Esophagus squamous epithelium (tissue), 5 donors: ENCODE measurements at regions not wholly inside any gene's neighbourhood (a gene's known extent, or its start where the extent isn't known, plus 50 kb on each side); places are given as distances from the start of the nearest gene placed in this dataset.

ENCODE experiments used
- DNase-seq: peaks from one replicate; lab custom pipeline; 2025; lab: John Stamatoyannopoulos, UW
- H3K27ac ChIP-seq, 4 donors: fragments of 200-600 bp; sonication (generic); one replicate each; pipeline ENCODE4 v1.5.1; 2016 to 2019; ENCODE audit warnings: mild to moderate bottlenecking in 1 of 4
- H3K27me3 ChIP-seq, 4 donors: fragments of 200-600 bp; sonication (generic); 1 replicate in 3 of 4; 2 replicates in 1 of 4; pipeline versions ENCODE4 v1.5.1 to v1.6.0; 2017 to 2021; ENCODE audit warnings: antibody characterized with exemption in 1 of 4
- H3K36me3 ChIP-seq, 3 donors: fragments of 200-600 bp; sonication (generic); one replicate each; pipeline ENCODE4 v1.5.1; 2016 to 2019
- H3K4me1 ChIP-seq, 3 donors: fragments of 200-600 bp; sonication (generic); one replicate each; pipeline ENCODE4 v1.5.1; 2017 to 2019
- H3K4me3 ChIP-seq, 4 donors: fragments of 200-600 bp; sonication (generic); 1 replicate in 3 of 4; 2 replicates in 1 of 4; pipeline ENCODE4 v1.5.1; 2016 to 2019; ENCODE audit warnings: mild to moderate bottlenecking in 2 of 4, moderate library complexity in 1 of 4
- H3K9me3 ChIP-seq, 3 donors: fragments of 200-600 bp; sonication (generic); one replicate each; pipeline ENCODE4 v1.5.1; 2016 to 2019
- POLR2A ChIP-seq, 4 donors: fragments of 450-650 bp; IDR thresholded peaks; one replicate each; pipeline ENCODE4 v1.6.1; 2017; ENCODE audit warnings: antibody characterized with exemption in 4 of 4, mild to moderate bottlenecking in 4 of 4, moderate library complexity in 3 of 4
- WGBS, 2 donors: methylation state at CpG; one replicate each; pipeline ENCODE4 v1.1.5; 2018; 5-methylcytosine and 5-hydroxymethylcytosine counted together
- intact Hi-C: fragments of 100-400 bp; cut with DNase I; formaldehyde crosslinking; loops from one replicate; pipeline ENCODE4 v1.15.0; 2022
- TF ChIP-seq, protein P1 (sequence below), 6 experiments: fragments of 450-650 bp in 4 of 6; fragments of 200-600 bp in 2 of 6; sonication (generic) in 2 of 6; IDR thresholded peaks; one replicate each; pipeline ENCODE4 v1.5.1; 2016 to 2019; ENCODE audit warnings: antibody characterized with exemption in 6 of 6, mild to moderate bottlenecking in 4 of 6, moderate library complexity in 4 of 6
- donor health status: DM: yes; HTN: yes; CAD: no.

DNA sequence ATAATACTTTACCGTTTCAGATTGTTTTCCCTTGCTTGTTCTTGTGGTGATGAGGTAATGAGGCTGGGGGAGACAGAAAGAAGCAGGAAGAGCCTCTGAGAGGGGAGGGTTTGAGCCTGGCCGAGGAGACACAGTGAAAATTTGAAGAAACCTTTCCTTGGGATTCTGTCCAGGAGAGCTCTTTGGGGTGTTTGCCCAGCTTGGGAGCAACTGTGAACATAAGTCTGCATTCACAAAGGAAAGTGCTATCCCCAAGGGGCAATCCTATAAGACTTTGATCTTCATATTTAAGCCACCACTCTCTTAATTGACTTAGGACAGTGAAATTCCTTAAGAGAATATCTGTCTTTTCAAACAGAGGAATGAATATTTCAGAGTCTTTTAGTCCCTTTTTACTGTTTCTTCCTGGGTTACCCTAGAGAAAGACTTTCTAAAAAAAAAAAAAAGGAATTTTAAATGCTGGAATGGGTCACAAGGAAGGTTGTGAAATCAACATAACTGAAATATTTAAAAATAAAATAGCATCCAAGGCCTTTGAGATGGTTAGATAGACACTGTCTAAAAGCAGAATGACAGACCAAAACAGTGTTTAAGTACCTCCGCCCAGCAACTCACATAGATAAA lies 52.5 kb upstream of the STAM2 start:
- Histone ChIP-seq H3K36me3 (no peaks in the 10 kb centered on the region), H3K9me3 (no peaks in the 10 kb centered on the region), H3K4me3 (no peak overlapping the region), H3K4me1 (peaks cover 6 to 13% (median 10%) of the 10 kb centered on the region in 3 donors), H3K27me3 (no peaks in the 10 kb centered on the region), H3K27ac (peak overlapping the region in 1 of 4 donors; percentile 40)
- no peak for DNase-seq
- TF ChIP-seq POLR2A (IDR thresholded peaks at IDR 0.05), result no peak
- TF ChIP-seq, protein P1, sequence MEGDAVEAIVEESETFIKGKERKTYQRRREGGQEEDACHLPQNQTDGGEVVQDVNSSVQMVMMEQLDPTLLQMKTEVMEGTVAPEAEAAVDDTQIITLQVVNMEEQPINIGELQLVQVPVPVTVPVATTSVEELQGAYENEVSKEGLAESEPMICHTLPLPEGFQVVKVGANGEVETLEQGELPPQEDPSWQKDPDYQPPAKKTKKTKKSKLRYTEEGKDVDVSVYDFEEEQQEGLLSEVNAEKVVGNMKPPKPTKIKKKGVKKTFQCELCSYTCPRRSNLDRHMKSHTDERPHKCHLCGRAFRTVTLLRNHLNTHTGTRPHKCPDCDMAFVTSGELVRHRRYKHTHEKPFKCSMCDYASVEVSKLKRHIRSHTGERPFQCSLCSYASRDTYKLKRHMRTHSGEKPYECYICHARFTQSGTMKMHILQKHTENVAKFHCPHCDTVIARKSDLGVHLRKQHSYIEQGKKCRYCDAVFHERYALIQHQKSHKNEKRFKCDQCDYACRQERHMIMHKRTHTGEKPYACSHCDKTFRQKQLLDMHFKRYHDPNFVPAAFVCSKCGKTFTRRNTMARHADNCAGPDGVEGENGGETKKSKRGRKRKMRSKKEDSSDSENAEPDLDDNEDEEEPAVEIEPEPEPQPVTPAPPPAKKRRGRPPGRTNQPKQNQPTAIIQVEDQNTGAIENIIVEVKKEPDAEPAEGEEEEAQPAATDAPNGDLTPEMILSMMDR (IDR thresholded peaks at IDR 0.05), result no peak
- 47 to 67% methylated on average over 3 of the region's 3 CpGs for WGBS, 2 donors
- intact Hi-C loops, result no loop called here

DNA sequence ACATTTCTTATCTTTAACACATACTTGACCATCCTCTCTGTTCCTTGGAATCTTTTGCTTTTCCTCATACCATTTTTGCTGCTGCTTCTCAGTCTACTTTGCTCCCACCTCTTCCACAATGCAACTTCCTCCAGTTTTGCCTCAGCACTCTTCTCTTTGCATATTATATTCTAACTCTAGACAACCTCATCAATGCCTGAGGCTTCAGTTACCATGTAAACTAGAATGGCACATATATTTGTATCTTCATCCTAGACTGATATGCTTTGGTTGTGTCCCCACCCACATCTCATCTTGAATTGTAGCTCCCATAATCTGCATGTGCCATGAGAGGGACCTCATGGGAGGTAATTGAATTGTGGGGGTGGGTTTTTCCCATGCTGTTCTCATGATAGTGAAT lies 55.9 kb upstream of the STAM2 start:
- TF ChIP-seq, protein P1 (IDR thresholded peaks at IDR 0.05), result no peak
- TF ChIP-seq POLR2A (IDR thresholded peaks at IDR 0.05), result no peak
- Histone ChIP-seq H3K4me3 (no peak overlapping the region), H3K4me1 (no peaks in the 10 kb centered on the region), H3K9me3 (no peaks in the 10 kb centered on the region), H3K27ac (no peak overlapping the region), H3K36me3 (no peaks in the 10 kb centered on the region), H3K27me3 (no peaks in the 10 kb centered on the region)
- no peak for DNase-seq
- intact Hi-C loops, result no loop called here

DNA sequence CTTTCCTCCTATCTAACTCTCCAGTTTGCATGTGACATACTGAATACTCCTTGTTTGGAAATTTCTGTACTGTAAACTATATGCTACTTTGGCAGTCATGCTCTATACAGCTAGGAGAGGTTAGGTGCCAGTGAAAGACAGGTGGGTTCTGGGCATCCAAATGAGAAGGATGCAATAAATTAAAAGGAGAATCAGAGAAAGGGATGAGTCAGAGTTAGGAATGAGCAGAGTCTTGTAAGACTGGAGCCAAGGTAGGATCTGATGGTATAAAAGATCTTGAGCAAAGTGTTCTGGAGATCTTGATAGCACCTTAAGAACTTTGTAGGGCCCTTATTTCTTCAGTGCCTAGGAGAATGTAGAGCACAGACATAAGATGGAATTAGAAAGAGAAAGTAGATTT lies 58.7 kb upstream of the STAM2 start:
- Histone ChIP-seq H3K9me3 (no peaks in the 10 kb centered on the region), H3K4me1 (no peaks in the 10 kb centered on the region), H3K27ac (no peak overlapping the region), H3K36me3 (no peaks in the 10 kb centered on the region), H3K4me3 (no peak overlapping the region), H3K27me3 (no peaks in the 10 kb centered on the region)
- DNase-seq, result no peak
- TF ChIP-seq, protein P1 (IDR thresholded peaks at IDR 0.05), result no peak
- TF ChIP-seq POLR2A (IDR thresholded peaks at IDR 0.05), result no peak
- intact Hi-C loops, result no loop called here

DNA sequence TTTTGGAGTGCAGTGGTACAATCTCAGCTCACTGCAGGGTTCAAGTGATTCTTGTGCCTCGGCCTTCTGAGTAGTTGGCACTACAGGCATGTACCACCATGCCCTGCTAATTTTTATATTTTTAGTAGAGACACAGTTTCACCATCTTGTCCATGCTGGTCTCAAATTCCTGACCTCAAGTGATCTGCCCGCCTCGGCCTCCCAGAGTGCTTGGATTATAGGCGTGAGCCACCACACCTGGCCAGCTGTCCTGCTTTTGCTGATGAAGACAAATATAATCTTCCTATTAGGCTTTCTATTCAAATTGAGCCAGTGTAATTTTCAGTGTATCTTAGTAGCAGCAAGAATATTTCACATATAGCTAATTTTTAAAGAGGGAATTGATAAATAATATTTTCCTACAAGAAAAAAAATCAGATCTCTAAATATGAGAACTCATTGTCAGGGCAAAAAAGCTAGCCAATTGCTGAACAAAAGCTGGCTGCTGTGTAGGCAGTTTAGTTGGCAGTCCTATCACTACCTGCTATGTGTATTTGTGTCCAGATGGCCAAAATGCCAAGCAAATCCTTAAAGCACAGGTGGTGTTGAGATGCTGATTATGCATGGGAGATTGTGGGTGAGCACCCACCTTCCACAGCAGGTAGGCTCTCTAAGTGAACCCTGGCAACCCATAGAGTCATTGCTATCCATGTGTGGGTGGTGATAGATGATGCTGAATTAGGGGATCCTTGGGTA lies 60.8 kb upstream of the STAM2 start:
- TF ChIP-seq, protein P1 (IDR thresholded peaks at IDR 0.05), result no peak
- H3K36me3 ChIP-seq, result no peaks in the 10 kb centered on the region

DNA sequence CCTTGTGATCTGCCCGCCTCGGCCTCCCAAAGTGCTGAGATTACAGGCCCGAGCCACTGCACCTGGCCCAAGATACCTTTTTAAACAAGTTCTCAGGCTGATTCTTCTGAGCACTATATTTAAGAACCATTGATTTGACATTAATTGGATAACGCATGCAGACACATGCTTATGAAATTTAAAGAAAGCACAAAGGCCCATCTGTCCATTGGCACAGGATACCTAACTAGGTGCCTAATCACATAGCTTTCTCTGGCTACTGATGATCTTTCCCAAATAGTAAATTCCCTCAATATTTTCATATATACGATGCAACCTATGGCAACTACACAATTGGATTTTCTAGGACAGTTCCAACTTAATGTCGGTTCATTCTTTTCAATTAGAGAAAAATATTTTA lies 62.5 kb upstream of the STAM2 start:
- Histone ChIP-seq H3K27me3 (peaks cover 0 to 12% (median 0%) of the 10 kb centered on the region in 4 donors), H3K36me3 (no peaks in the 10 kb centered on the region), H3K9me3 (peaks cover 0 to 5% (median 0%) of the 10 kb centered on the region in 3 donors), H3K4me3 (no peak overlapping the region), H3K4me1 (no peaks in the 10 kb centered on the region), H3K27ac (no peak overlapping the region)
- TF ChIP-seq, protein P1 (IDR thresholded peaks at IDR 0.05), result no peak
- no peak for TF ChIP-seq POLR2A (IDR thresholded peaks at IDR 0.05)
- intact Hi-C loops, result no loop called here
- 94 to 95% methylated on average over 6 of the region's 6 CpGs for WGBS, 2 donors
- no peak for DNase-seq

More for the DNA sequence above, 60.8 kb upstream of the STAM2 start:
- Histone ChIP-seq H3K27me3 (peaks cover 0 to 6% (median 0%) of the 10 kb centered on the region in 4 donors), H3K4me3 (no peak overlapping the region), H3K4me1 (no peaks in the 10 kb centered on the region), H3K27ac (no peak overlapping the region), H3K9me3 (peaks cover 0 to 5% (median 0%) of the 10 kb centered on the region in 3 donors)
- intact Hi-C loops, result no loop called here
- WGBS, 2 donors, result 84 to 97% methylated on average over 2 to 4 of the region's 4 CpGs
- no peak for DNase-seq
